Keratinocyte (primary cell): ENCODE measurements at regions not wholly inside any gene's neighbourhood (a gene's known extent, or its start where the extent isn't known, plus 50 kb on each side); places are given as distances from the start of the nearest gene placed in this dataset.
"Not testable (repeated sequence)": the region's sequence is repeated elsewhere in the genome, so short reads cannot be mapped to it uniquely, and the experiment has no call there.

Experiments
- DNase-seq: peaks from one replicate; pipeline ENCODE4 v3.0.0-alpha.2; 2011; ENCODE audit warnings: low read depth, missing footprints, low spot score
- FAIRE-seq: peaks from 2 replicates; lab custom pipeline; 2011; peaks lifted over from hg19 to GRCh38; lab: Jason Lieb, UNC
- H2AFZ ChIP-seq: 2 replicates; pipeline ENCODE4 v1.6.0; 2012; ENCODE audit warnings: low read length, control low read depth, inconsistent platforms; ENCODE audit not compliant: control insufficient read depth
- H3K27ac ChIP-seq: 2 replicates; pipeline ENCODE4 v1.5.1; 2011; ENCODE audit warnings: low read length; ENCODE audit not compliant: control insufficient read depth, insufficient read depth
- H3K27me3 ChIP-seq: 3 replicates; pipeline ENCODE4 v1.6.0; 2011; ENCODE audit warnings: low read length; ENCODE audit not compliant: control insufficient read depth, insufficient read depth; ENCODE audit errors: extremely low read depth
- H3K36me3 ChIP-seq, 2 experiments: 2 replicates in 1 of 2; 3 replicates in 1 of 2; pipeline ENCODE4 v1.5.1; 2011; ENCODE audit warnings: low read length in 2 of 2, mild to moderate bottlenecking in 1 of 2; ENCODE audit not compliant: control insufficient read depth in 2 of 2, insufficient read depth in 2 of 2; ENCODE audit errors: extremely low read depth in 1 of 2
- H3K4me1 ChIP-seq: 3 replicates; pipeline ENCODE4 v1.5.1; 2011; ENCODE audit warnings: low read length; ENCODE audit not compliant: control insufficient read depth, insufficient read depth; ENCODE audit errors: extremely low read depth
- H3K4me2 ChIP-seq: 3 replicates; pipeline ENCODE4 v1.6.0; 2011; ENCODE audit warnings: low read depth, low read length; ENCODE audit not compliant: control insufficient read depth, insufficient read depth; ENCODE audit errors: extremely low read depth
- H3K4me3 ChIP-seq, 3 experiments: fragments of 200-600 bp in 1 of 3; sonication (generic) in 1 of 3; 2 replicates in 2 of 3; 3 replicates in 1 of 3; pipeline ENCODE4 v1.5.1; 2011 to 2016; ENCODE audit warnings: low read length in 3 of 3, mild to moderate bottlenecking in 3 of 3, control low read depth in 2 of 3, inconsistent platforms in 1 of 3, low read depth in 1 of 3, mixed read lengths in 1 of 3, mixed run types in 1 of 3, moderate library complexity in 1 of 3; ENCODE audit not compliant: control insufficient read depth in 2 of 3, insufficient read depth in 2 of 3; ENCODE audit errors: extremely low read depth in 1 of 3
- H3K79me2 ChIP-seq: 2 replicates; pipeline ENCODE4 v1.6.0; 2012; ENCODE audit warnings: low read length; ENCODE audit not compliant: control insufficient read depth, insufficient read depth
- H3K9ac ChIP-seq: 3 replicates; pipeline ENCODE4 v1.6.0; 2011; ENCODE audit warnings: low read length; ENCODE audit not compliant: control insufficient read depth, insufficient read depth; ENCODE audit errors: extremely low read depth
- H3K9me1 ChIP-seq: 3 replicates; pipeline ENCODE4 v1.6.0; 2011; ENCODE audit warnings: low read length; ENCODE audit not compliant: control insufficient read depth, insufficient read depth; ENCODE audit errors: extremely low read depth
- H3K9me3 ChIP-seq: 2 replicates; pipeline ENCODE4 v1.5.1; 2012; ENCODE audit warnings: low read depth, low read length; ENCODE audit not compliant: control insufficient read depth
- H4K20me1 ChIP-seq: 3 replicates; pipeline ENCODE4 v1.6.0; 2011; ENCODE audit warnings: low read length; ENCODE audit not compliant: control insufficient read depth, insufficient read depth; ENCODE audit errors: extremely low read depth
- EZH2 ChIP-seq: IDR thresholded peaks from one replicate; pipeline ENCODE4 v1.6.1; 2012; ENCODE audit warnings: inconsistent platforms, mild to moderate bottlenecking, low read length, moderate library complexity
- dilution Hi-C: fragments of 300-500 bp; cut with MboI; formaldehyde crosslinking; loops from one replicate; pipeline ENCODE4 v1.7.0; 2020; ENCODE audit warnings: low sequenced_read_pairs; ENCODE audit not compliant: extremely low pct_ligation_motif_present
- TF ChIP-seq, protein P1 (sequence below), 3 experiments: IDR thresholded peaks in 1 of 3; conservative IDR thresholded peaks in 1 of 3; optimal IDR thresholded peaks in 1 of 3; 2 replicates in 2 of 3; 3 replicates in 1 of 3; pipeline versions ENCODE3 to v1.5.1; 2011; ENCODE audit warnings: low read length in 3 of 3, mild to moderate bottlenecking in 3 of 3, moderate library complexity in 2 of 3, control low read depth in 1 of 3, inconsistent platforms in 1 of 3; ENCODE audit not compliant: insufficient read depth in 2 of 3; ENCODE audit errors: extremely low read depth in 1 of 3

DNA sequence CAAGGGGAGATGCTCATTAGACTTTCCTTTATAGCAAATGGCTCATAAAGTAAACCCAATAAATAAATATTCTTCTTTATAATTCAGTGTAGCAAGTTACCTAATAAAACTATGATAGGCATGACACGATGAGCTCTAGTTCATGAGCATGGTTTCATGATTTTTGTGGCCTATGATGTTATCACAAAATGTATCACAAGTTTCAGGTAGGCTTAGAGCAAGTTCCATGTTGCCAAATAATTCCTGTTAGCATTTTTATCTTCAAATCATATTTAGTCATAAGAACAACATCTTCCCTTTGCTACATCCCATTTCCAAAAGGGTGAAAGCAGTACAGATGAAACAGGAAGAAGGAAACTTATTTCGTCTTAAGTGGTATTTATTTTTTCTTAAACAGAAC is 200.2 kb downstream of the ENC1 start:
- no peak overlapping the region for H3K4me3 ChIP-seq
- H3K79me2 ChIP-seq = no peaks in the 10 kb centered on the region
- dilution Hi-C loops = no loop called here
- TF ChIP-seq, protein P1, sequence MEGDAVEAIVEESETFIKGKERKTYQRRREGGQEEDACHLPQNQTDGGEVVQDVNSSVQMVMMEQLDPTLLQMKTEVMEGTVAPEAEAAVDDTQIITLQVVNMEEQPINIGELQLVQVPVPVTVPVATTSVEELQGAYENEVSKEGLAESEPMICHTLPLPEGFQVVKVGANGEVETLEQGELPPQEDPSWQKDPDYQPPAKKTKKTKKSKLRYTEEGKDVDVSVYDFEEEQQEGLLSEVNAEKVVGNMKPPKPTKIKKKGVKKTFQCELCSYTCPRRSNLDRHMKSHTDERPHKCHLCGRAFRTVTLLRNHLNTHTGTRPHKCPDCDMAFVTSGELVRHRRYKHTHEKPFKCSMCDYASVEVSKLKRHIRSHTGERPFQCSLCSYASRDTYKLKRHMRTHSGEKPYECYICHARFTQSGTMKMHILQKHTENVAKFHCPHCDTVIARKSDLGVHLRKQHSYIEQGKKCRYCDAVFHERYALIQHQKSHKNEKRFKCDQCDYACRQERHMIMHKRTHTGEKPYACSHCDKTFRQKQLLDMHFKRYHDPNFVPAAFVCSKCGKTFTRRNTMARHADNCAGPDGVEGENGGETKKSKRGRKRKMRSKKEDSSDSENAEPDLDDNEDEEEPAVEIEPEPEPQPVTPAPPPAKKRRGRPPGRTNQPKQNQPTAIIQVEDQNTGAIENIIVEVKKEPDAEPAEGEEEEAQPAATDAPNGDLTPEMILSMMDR (optimal IDR thresholded peaks at IDR 0.05 in 1 of 3, IDR thresholded peaks at IDR 0.05 in 1 of 3, conservative IDR thresholded peaks at IDR 0.05 in 1 of 3; ENCODE audit: extremely low read depth in 1 of 3, insufficient read depth in 2 of 3, low read length in 3 of 3) = no peak
- no peak for TF ChIP-seq EZH2
- no peak overlapping the region for H3K9ac ChIP-seq
- H3K9me1 ChIP-seq = no peaks in the 10 kb centered on the region
- no peaks in the 10 kb centered on the region for H4K20me1 ChIP-seq
- no peaks in the 10 kb centered on the region for H3K36me3 ChIP-seq
- no peak overlapping the region for H2AFZ ChIP-seq
- H3K4me1 ChIP-seq = no peaks in the 10 kb centered on the region
- DNase-seq (no peak), FAIRE-seq (no peak)
- H3K9me3 ChIP-seq = no peaks in the 10 kb centered on the region
- H3K27me3 ChIP-seq = no peaks in the 10 kb centered on the region
- H3K27ac ChIP-seq = no peak overlapping the region
- H3K4me2 ChIP-seq = no peak overlapping the region

DNA sequence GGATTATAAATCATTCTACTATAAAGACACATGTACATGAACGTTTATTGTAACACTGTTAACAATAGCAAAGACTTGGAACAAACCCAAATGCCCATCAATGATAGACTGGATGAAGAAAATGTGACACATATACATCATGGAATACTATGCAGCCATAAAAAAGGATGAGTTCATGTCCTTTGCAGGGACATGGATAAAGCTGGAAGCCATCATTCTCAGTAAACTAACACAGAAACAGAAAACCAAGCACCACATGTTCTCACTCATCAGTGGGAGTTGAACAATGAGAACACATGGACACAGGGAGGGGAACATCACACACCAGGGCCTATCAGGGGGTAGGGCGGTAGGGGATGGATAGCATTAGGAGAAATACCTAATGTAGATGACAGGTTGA is 202.7 kb downstream of the ENC1 start:
- H3K79me2 ChIP-seq, DNase-seq, H3K27me3 ChIP-seq, H3K4me3 ChIP-seq, H4K20me1 ChIP-seq, H3K27ac ChIP-seq, H3K36me3 ChIP-seq, H2AFZ ChIP-seq, H3K4me2 ChIP-seq, FAIRE-seq, dilution Hi-C loops, H3K9ac ChIP-seq, H3K9me3 ChIP-seq, H3K9me1 ChIP-seq: not testable (repeated sequence)
- peaks cover 18% of the 10 kb centered on the region for H3K4me1 ChIP-seq
